Neural cell (in vitro differentiated cells): ENCODE measurements at regions not wholly inside any gene's neighbourhood (a gene's known extent, or its start where the extent isn't known, plus 50 kb on each side); places are given as distances from the start of the nearest gene placed in this dataset.

Experiments
- CTCF ChIP-seq: fragments of 450-650 bp; IDR thresholded peaks from 2 replicates; pipeline ENCODE4 v1.5.1; 2014; ENCODE audit warnings: antibody characterized with exemption, mild to moderate bottlenecking, moderate library complexity; ENCODE audit not compliant: poor library complexity, severe bottlenecking
- EP300 ChIP-seq: fragments of 450-650 bp; conservative IDR thresholded peaks from 2 replicates; pipeline ENCODE4 v1.6.1; 2014; ENCODE audit warnings: antibody characterized with exemption, mild to moderate bottlenecking, moderate library complexity; ENCODE audit not compliant: poor library complexity, severe bottlenecking
- EZH2 ChIP-seq: fragments of 200-600, 300-800 bp; shearing (Covaris generic), sonication (generic); IDR thresholded peaks from 2 replicates; pipeline ENCODE4 v1.6.1; 2014; ENCODE audit warnings: antibody characterized with exemption, low read length, borderline replicate concordance, mild to moderate bottlenecking; ENCODE audit not compliant: insufficient read depth, poor library complexity, severe bottlenecking
- MXI1 ChIP-seq: fragments of 450-650 bp; conservative IDR thresholded peaks from 2 replicates; pipeline ENCODE4 v1.6.1; 2014; ENCODE audit warnings: antibody characterized with exemption, mild to moderate bottlenecking; ENCODE audit not compliant: poor library complexity, severe bottlenecking
- POLR2AphosphoS5 ChIP-seq: IDR thresholded peaks from 2 replicates; pipeline ENCODE4 v1.6.1; 2012
- REST ChIP-seq: IDR thresholded peaks from 2 replicates; pipeline ENCODE4 v1.6.1; 2012; ENCODE audit warnings: borderline replicate concordance
- TAF1 ChIP-seq: IDR thresholded peaks from 2 replicates; pipeline ENCODE4 v1.6.1; 2012; ENCODE audit warnings: low read depth

GRCh38 chr10:114732931-114733330, 74.9 kb upstream of the ABLIM1 start:
- TF ChIP-seq CTCF (no peak), EP300 (no peak), REST (no peak), POLR2AphosphoS5 (no peak), EZH2 (no peak), TAF1 (no peak), MXI1 (no peak)
